NCI-H1105 (cell line): ENCODE measurements at regions not wholly inside any gene's neighbourhood (a gene's known extent, or its start where the extent isn't known, plus 50 kb on each side); places are given as distances from the start of the nearest gene placed in this dataset.

Experiments
- DNase-seq: peaks from one replicate; lab custom pipeline; 2025; lab: John Stamatoyannopoulos, UW

DNA sequence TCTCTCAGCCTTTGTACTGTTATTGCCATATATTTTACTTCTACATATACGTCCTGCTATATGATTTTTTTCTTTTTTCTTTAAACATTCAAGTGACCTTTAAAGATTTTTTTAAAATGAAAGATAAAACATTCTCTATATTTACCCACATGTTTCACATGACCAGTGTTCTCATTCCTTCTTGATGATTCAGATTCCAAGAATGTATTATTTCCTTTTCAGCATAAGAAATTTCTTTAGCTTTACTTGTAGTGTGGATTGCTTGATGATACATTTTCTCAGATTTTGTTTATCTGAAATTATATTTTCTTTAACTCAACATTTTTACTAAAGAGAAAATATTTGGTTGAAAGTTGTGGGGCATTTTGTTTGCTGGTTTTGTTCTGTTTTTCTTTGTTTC is 792.1 kb downstream of the BRINP1 start:
- no peak for DNase-seq

GRCh38 chr9:118578467-118578866 is 790.8 kb downstream of the BRINP1 start:
- no peak for DNase-seq

GRCh38 chr9:118583414-118583813 is 785.8 kb downstream of the BRINP1 start:
- no peak for DNase-seq

- DNase-seq, result no peak
Measured at GRCh38 chr9:118586978-118587377, 782.3 kb downstream of the BRINP1 start.

GRCh38 chr9:118594428-118594827 is 774.8 kb downstream of the BRINP1 start:
- DNase-seq, result no peak

DNA sequence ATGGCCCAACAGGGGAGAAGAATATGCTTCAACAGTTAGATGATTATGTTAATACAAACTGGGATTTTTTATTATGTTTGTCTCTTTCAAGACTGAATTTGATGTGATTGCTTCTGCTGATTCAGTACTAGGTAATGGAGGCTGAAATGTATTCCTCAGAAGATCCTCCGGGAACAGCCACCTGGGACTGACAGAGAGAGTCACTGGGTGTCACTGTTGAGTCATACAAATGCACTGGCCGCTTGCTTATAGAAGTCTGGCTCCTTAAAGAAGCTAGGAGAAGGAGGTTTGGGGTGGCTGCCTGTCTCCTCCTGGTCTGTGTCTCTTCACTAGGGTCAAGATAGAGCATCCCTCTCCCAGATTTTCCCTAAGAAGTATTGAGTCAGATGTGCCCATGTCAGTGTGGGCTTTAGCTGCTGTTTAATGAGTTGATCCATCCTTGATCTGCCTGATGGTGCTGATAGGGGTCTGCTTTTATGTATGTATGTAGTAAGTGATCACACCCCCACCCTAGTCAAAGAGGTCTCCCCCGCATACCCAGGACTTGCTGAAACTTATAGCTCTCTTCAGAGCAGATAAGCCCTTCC is 773.4 kb downstream of the BRINP1 start:
- DNase-seq, result no peak

DNA sequence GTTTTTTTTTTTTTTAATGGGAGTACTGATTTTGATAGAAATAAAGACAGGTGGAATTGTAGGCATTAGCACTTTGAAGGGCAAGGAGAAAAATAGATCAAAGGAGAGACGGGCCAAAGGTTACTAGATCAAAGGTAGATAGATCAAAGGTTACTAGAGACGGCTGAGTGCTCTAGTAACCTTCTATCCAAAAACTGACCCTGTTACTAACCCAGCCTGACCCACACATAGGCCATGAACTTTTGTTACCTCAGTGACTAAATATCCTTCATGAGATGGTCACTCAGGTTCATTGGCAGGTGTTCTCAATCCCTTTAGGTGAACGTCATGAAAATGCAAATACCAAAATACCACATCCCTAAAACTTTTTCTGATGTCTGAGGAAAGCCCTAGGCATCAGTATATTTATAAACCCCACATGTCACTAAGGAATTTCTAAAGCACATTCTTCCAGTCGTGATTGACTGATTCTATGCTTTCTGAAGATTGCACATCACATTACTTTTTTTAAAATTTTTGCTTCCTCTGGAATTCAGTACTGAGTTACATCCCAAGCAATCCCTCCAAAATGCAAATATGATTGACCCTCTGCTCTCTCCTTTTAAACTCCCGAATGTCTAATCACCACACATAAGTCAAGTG is 772.7 kb downstream of the BRINP1 start:
- no peak for DNase-seq

GRCh38 chr9:118606668-118607067 is 762.6 kb downstream of the BRINP1 start:
- DNase-seq, result no peak

GRCh38 chr9:118609355-118610044 is 759.7 kb downstream of the BRINP1 start:
- DNase-seq, result no peak

GRCh38 chr9:118612201-118612600 is 757.0 kb downstream of the BRINP1 start:
- DNase-seq, result no peak

DNA sequence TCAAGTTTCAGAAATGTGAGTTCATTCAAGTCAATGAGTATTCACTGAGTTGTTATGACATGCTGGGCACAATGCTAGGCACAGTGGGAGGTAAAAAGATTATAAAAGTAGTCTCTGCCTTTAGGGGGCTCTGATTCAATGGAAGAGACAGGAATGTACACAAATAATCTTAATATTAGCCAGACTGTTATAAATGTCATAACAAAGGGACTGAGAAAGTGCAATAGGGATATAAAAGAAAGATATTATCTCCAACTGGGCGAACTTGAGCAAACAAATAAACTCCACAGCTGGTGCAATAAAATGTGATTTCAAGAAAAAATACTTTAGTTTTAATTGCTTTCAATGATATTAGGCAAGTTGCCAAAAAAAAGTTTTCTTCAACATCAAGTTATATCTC is 755.2 kb downstream of the BRINP1 start:
- no peak for DNase-seq

GRCh38 chr9:118618084-118618483 is 751.2 kb downstream of the BRINP1 start:
- no peak for DNase-seq

DNA sequence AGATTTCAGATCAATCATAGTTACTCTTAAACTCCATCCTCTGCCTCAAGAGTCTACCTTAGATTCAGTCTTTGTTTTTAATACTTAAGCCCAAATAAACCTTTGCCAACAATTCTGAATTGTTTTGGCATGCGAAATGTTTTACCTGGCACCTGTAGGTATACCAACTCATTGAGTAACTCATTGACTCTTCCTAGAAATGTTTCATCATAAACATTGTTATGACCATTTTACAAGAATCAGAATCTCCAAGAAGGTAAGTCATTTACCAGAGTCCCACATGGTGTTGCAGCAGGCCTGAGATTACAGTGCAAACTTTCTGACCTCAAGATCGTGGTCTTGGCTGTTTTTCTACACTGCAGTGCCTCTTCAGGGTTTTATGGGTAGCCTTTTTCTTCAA is 750.4 kb downstream of the BRINP1 start:
- no peak for DNase-seq

GRCh38 chr9:118624608-118625007 is 744.6 kb downstream of the BRINP1 start:
- no peak for DNase-seq

DNA sequence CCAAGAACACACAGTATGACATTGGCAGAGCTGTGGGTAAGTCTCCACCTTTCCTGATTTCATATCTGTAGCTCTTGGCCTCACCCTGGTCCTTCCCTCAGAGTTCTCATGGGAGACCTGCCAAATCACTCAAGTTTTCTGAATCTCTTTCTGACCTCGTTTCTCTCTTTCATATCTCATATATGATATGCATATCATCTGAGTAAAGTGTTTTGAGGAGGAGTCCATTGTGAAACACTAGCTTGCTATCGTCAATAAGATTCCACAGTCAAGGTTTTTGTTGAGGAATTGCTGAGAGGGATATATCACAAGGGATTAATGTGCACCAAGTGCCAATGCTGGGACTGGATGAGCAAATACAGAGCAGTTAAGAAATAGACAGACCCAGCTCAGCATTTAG is 739.2 kb downstream of the BRINP1 start:
- DNase-seq, result no peak

DNA sequence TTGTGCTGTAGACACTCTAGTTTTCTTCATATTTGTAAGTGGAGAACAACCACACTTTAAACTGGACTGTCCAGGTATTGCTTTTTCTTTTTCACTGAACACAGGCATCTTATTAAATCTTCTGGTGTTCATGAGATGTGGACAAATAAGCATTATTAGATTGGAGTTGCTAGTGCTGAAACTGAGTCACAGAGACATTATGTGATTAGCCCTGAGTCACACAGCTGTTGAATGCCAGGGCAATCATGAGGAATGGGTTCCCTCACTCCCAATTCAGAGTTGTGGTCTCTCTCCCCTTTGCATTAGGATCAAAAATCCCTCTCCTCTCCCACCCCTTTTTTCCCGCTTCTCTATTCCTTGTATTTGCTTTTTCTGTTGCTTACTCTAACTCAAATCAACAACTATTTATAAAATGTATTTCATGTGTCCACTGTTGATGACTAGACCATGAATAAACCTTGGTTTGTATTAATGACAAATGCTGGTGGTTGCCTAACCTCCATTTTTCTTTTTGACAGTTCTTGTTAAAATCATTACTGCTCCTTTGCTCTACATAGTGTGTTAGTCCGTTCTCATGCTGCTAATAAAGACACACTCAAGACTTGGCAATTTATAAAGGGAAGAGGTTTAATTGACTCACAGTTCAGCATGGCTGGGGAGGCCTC is 738.2 kb downstream of the BRINP1 start:
- no peak for DNase-seq

GRCh38 chr9:118631956-118632355 is 737.3 kb downstream of the BRINP1 start:
- no peak for DNase-seq

GRCh38 chr9:118635416-118635815 is 733.8 kb downstream of the BRINP1 start:
- DNase-seq, result no peak

GRCh38 chr9:118637681-118638080 is 731.6 kb downstream of the BRINP1 start:
- no peak for DNase-seq

DNA sequence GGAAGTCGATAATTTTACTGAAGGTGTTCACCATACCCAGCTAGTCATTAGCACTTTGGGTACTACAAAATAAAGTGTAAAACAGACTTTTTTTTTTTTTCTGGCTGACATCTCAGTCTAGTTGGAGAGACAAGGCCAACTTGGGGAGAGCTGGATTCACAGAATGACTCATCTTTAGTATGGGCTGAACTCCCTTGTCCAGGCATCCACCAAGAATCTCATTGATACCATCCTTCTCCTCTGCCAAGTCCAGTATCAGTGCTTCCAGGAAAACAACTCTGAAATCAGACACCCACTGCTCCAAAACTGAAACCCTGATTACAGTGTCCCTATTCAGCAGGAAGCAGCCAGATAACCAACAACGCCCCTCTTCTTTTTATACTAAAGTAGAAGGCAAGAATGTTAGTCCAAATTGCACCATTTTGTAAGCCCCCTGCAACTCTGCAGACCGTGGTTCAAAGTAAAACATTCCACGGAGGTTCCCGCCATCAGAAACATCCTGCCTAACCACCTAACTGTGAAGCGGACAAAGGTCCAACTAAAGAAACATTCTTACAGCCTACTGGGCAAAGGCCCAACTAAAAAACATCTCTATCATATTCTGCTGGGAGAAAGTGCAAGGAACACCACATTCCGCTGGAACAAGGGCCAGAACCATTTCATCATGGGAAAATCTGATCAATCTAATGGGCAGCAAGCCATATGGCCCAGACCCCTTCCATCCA is 728.2 kb downstream of the BRINP1 start:
- DNase-seq, result no peak

DNA sequence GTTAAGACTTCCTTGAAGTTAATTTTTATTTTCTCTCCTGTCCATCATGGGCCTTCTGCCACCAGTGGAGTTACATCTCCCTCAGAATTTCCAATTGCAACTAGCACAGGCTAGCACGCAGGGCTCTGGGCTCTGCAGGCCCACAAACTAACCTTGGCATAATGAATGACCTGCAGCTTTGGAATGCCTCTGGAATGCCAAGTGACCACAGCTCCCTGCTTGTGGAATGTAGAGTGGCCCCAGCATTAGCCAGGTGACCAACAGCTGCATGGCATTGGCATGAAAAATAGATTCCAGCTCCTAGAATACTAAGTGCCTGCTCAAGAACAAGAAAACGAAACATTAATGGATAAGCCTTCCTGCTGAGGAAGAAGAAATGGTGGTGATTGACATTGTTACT is 726.1 kb downstream of the BRINP1 start:
- no peak for DNase-seq

GRCh38 chr9:118644066-118644465 is 725.2 kb downstream of the BRINP1 start:
- no peak for DNase-seq
